Breast epithelium (tissue), 4 donors: ENCODE measurements at regions not wholly inside any gene's neighbourhood (a gene's known extent, or its start where the extent isn't known, plus 50 kb on each side); places are given as distances from the start of the nearest gene placed in this dataset.

Source experiments
- DNase-seq, 2 donors: peaks; one replicate each; pipeline ENCODE4 v3.0.0-alpha.2; 2019; ENCODE audit warnings: low spot score in 2 of 2
- H3K27ac ChIP-seq, 2 donors: fragments of 200-600 bp; sonication (generic) in 1 of 2; one replicate each; pipeline ENCODE4 v1.5.1; 2016 to 2019; ENCODE audit warnings: mild to moderate bottlenecking in 1 of 2
- H3K27me3 ChIP-seq, 2 donors: fragments of 200-600 bp; sonication (generic) in 1 of 2; one replicate each; pipeline versions ENCODE4 v1.5.1 to v1.6.0; 2017 to 2019; ENCODE audit warnings: control low read depth in 1 of 2, mild to moderate bottlenecking in 1 of 2
- H3K36me3 ChIP-seq: fragments of 200-600 bp; one replicate; pipeline ENCODE4 v1.5.1; 2019
- H3K4me1 ChIP-seq, 2 donors: fragments of 200-600 bp; sonication (generic); one replicate each; pipeline ENCODE4 v1.5.1; 2016 to 2019; ENCODE audit warnings: control low read depth in 1 of 2
- H3K4me3 ChIP-seq, 3 donors: fragments of 200-600 bp; sonication (generic); 1 replicate in 2 of 3; 2 replicates in 1 of 3; pipeline ENCODE4 v1.5.1; 2016 to 2019; ENCODE audit warnings: mild to moderate bottlenecking in 3 of 3, moderate library complexity in 2 of 3
- H3K9me3 ChIP-seq, 2 donors: fragments of 200-600 bp; sonication (generic) in 1 of 2; one replicate each; pipeline ENCODE4 v1.5.1; 2016 to 2019; ENCODE audit warnings: control low read depth in 1 of 2
- CTCF ChIP-seq, 3 donors: fragments of 450-650 bp; IDR thresholded peaks; one replicate each; pipeline ENCODE4 v1.5.1; 2016 to 2017; ENCODE audit warnings: antibody characterized with exemption in 3 of 3, mild to moderate bottlenecking in 3 of 3, moderate library complexity in 3 of 3
- POLR2A ChIP-seq: fragments of 450-650 bp; IDR thresholded peaks from one replicate; pipeline ENCODE4 v1.6.1; 2016; ENCODE audit warnings: antibody characterized with exemption, mild to moderate bottlenecking, moderate library complexity
- POLR2AphosphoS5 ChIP-seq, 3 donors: sonication (generic); formaldehyde crosslinking; IDR thresholded peaks; one replicate each; pipeline ENCODE4 v1.6.1; 2017; ENCODE audit warnings: antibody characterized with exemption in 3 of 3
- intact Hi-C: fragments of 100-400 bp; cut with DNase I; formaldehyde crosslinking; loops from one replicate; pipeline ENCODE4 v1.15.1; 2023; ENCODE audit warnings: low total_unique reads

- Histone ChIP-seq H3K4me3 (no peak overlapping the region), H3K4me1 (no peaks in the 10 kb centered on the region), H3K27ac (no peak overlapping the region), H3K36me3 (no peaks in the 10 kb centered on the region), H3K9me3 (no peaks in the 10 kb centered on the region), H3K27me3 (no peaks in the 10 kb centered on the region)
- DNase-seq, result peak in 1 of 2 donors; percentile 8
- TF ChIP-seq CTCF (IDR thresholded peaks at IDR 0.05), result no peak
- TF ChIP-seq POLR2A, result no peak
- no peak for TF ChIP-seq POLR2AphosphoS5 (IDR thresholded peaks at IDR 0.05)
- intact Hi-C loops, result no loop called here
Measured at GRCh38 chr14:94965551-94966313, 191.6 kb downstream of the DICER1 start.

- peak in 1 of 2 donors; percentile 2 for DNase-seq
- H3K36me3 ChIP-seq, result no peaks in the 10 kb centered on the region
- no peak for TF ChIP-seq POLR2A
- no peak for TF ChIP-seq CTCF (IDR thresholded peaks at IDR 0.05)
- TF ChIP-seq POLR2AphosphoS5 (IDR thresholded peaks at IDR 0.05), result no peak
- peaks cover 0 to 1% of the 10 kb centered on the region in 2 donors for H3K27me3 ChIP-seq
- no peaks in the 10 kb centered on the region for H3K9me3 ChIP-seq
- H3K4me1 ChIP-seq, result no peaks in the 10 kb centered on the region
- no peak overlapping the region for H3K4me3 ChIP-seq
- intact Hi-C loops, result no loop called here
- no peak overlapping the region for H3K27ac ChIP-seq
Measured at GRCh38 chr14:94964931-94965330, 192.4 kb downstream of the DICER1 start.

- H3K4me1 ChIP-seq, result no peaks in the 10 kb centered on the region
- TF ChIP-seq CTCF (IDR thresholded peaks at IDR 0.05) (no peak), POLR2A (no peak), POLR2AphosphoS5 (IDR thresholded peaks at IDR 0.05) (no peak)
- peak in 1 of 2 donors; percentile 6 for DNase-seq
- H3K27me3 ChIP-seq, result peaks cover 0 to 9% of the 10 kb centered on the region in 2 donors
- no peak overlapping the region for H3K4me3 ChIP-seq
- H3K9me3 ChIP-seq, result no peaks in the 10 kb centered on the region
- no peaks in the 10 kb centered on the region for H3K36me3 ChIP-seq
- no peak overlapping the region for H3K27ac ChIP-seq
- intact Hi-C loops, result no loop called here
Measured at GRCh38 chr14:94964181-94964580, 193.1 kb downstream of the DICER1 start.

- intact Hi-C loops, result no loop called here
- no peak overlapping the region for H3K27ac ChIP-seq
- no peak overlapping the region for H3K4me3 ChIP-seq
- H3K4me1 ChIP-seq, result no peaks in the 10 kb centered on the region
- no peaks in the 10 kb centered on the region for H3K36me3 ChIP-seq
- peaks cover 0 to 16% of the 10 kb centered on the region in 2 donors for H3K27me3 ChIP-seq
- no peaks in the 10 kb centered on the region for H3K9me3 ChIP-seq
- TF ChIP-seq CTCF (IDR thresholded peaks at IDR 0.05) (no peak), POLR2A (no peak), POLR2AphosphoS5 (IDR thresholded peaks at IDR 0.05) (no peak)
- no peak for DNase-seq
Measured at GRCh38 chr14:94963051-94963450, 193.1 kb upstream of the GSC start.

- Histone ChIP-seq H3K4me3 (no peak overlapping the region), H3K27ac (no peak overlapping the region), H3K27me3 (peaks cover 0 to 16% of the 10 kb centered on the region in 2 donors), H3K9me3 (no peaks in the 10 kb centered on the region), H3K36me3 (no peaks in the 10 kb centered on the region), H3K4me1 (no peaks in the 10 kb centered on the region)
- no peak for DNase-seq
- TF ChIP-seq POLR2A, result no peak
- no peak for TF ChIP-seq POLR2AphosphoS5 (IDR thresholded peaks at IDR 0.05)
- TF ChIP-seq CTCF (IDR thresholded peaks at IDR 0.05), result no peak
- intact Hi-C loops, result no loop called here
Measured at GRCh38 chr14:94962166-94962575, 192.3 kb upstream of the GSC start.
